ENCODE measurements at regions not wholly inside any gene's neighbourhood (a gene's known extent, or its start where the extent isn't known, plus 50 kb on each side); places are given as distances from the start of the nearest gene placed in this dataset.
A peak's percentile ranks its signal among the peaks of the same experiment; 100 is the strongest.

GRCh38 chr2:88834376-88834775 lies 142.9 kb downstream of the RPIA start:
- DNase-seq = no peak

GRCh38 chr2:88834866-88835265 lies 143.4 kb downstream of the RPIA start:
- DNase-seq = no peak

- DNase-seq = no peak
Measured at GRCh38 chr2:88835726-88836125, 144.3 kb downstream of the RPIA start.

- no peak for DNase-seq
Measured at GRCh38 chr2:88836351-88836750, 144.9 kb downstream of the RPIA start.

GRCh38 chr2:88837511-88838160 lies 146.2 kb downstream of the RPIA start:
- no peak for DNase-seq

GRCh38 chr2:88838165-88838635 lies 146.7 kb downstream of the RPIA start:
- DNase-seq = no peak

- DNase-seq = no peak
Measured at GRCh38 chr2:88841224-88841929, 149.9 kb downstream of the RPIA start.

- no peak for DNase-seq
Measured at GRCh38 chr2:88842656-88843460, 151.4 kb downstream of the RPIA start.

GRCh38 chr2:88843651-88844050 lies 152.2 kb downstream of the RPIA start:
- DNase-seq = no peak

- DNase-seq = no peak
Measured at GRCh38 chr2:88844960-88845359, 153.5 kb downstream of the RPIA start.

GRCh38 chr2:88845772-88846661 lies 154.5 kb downstream of the RPIA start:
- no peak for DNase-seq

- no peak for DNase-seq
Measured at GRCh38 chr2:88852753-88853402, 161.4 kb downstream of the RPIA start.

- DNase-seq = no peak
Measured at GRCh38 chr2:88853403-88853790, 161.9 kb downstream of the RPIA start.

GRCh38 chr2:88854528-88854927 lies 163.1 kb downstream of the RPIA start:
- no peak for DNase-seq

- DNase-seq = no peak
Measured at GRCh38 chr2:88855620-88856408, 164.3 kb downstream of the RPIA start.

- no peak for DNase-seq
Measured at GRCh38 chr2:88856409-88857135, 165.1 kb downstream of the RPIA start.

- no peak for DNase-seq
Measured at GRCh38 chr2:88857274-88857741, 165.8 kb downstream of the RPIA start.

- peak; percentile 0 for DNase-seq
Measured at GRCh38 chr2:88857951-88858411, 166.5 kb downstream of the RPIA start.

GRCh38 chr2:88859461-88859860 lies 168.0 kb downstream of the RPIA start:
- DNase-seq = no peak
